Colon (tissue), 2 donors: ENCODE measurements at regions not wholly inside any gene's neighbourhood (a gene's known extent, or its start where the extent isn't known, plus 50 kb on each side); places are given as distances from the start of the nearest gene placed in this dataset.
"Not testable (repeated sequence)": the region's sequence is repeated elsewhere in the genome, so short reads cannot be mapped to it uniquely, and the experiment has no call there.

ENCODE experiments used
- FAIRE-seq: peaks from 2 replicates; lab custom pipeline; 2012; peaks lifted over from hg19 to GRCh38; lab: Jason Lieb, UNC
- donor health status: control.
- donor health status: control.

GRCh38 chr21:39000496-39000895, 182.8 kb downstream of the PSMG1 start:
- FAIRE-seq: no peak

- FAIRE-seq: no peak
Measured at GRCh38 chr21:38999161-38999560, 184.1 kb downstream of the PSMG1 start.

GRCh38 chr21:38998281-38998680, 185.0 kb downstream of the PSMG1 start:
- FAIRE-seq: not testable (repeated sequence)

- not testable (repeated sequence) for FAIRE-seq
Measured at GRCh38 chr21:38997843-38998175, 185.4 kb downstream of the PSMG1 start.

GRCh38 chr21:38997051-38997842, 186.0 kb downstream of the PSMG1 start:
- no peak for FAIRE-seq

GRCh38 chr21:38996355-38996754, 186.9 kb downstream of the PSMG1 start:
- FAIRE-seq: no peak

- FAIRE-seq: no peak
Measured at GRCh38 chr21:38995731-38996130, 187.5 kb downstream of the PSMG1 start.

GRCh38 chr21:38995071-38995669, 188.1 kb downstream of the PSMG1 start:
- FAIRE-seq: no peak

GRCh38 chr21:38994042-38994441, 188.3 kb downstream of the ETS2 start:
- no peak for FAIRE-seq

GRCh38 chr21:38993561-38993960, 187.8 kb downstream of the ETS2 start:
- no peak for FAIRE-seq

- FAIRE-seq: no peak
Measured at GRCh38 chr21:38992737-38993136, 187.0 kb downstream of the ETS2 start.

GRCh38 chr21:38990424-38990794, 184.7 kb downstream of the ETS2 start:
- no peak for FAIRE-seq

GRCh38 chr21:38989745-38990423, 184.2 kb downstream of the ETS2 start:
- FAIRE-seq: no peak

GRCh38 chr21:38989379-38989744, 183.6 kb downstream of the ETS2 start:
- no peak for FAIRE-seq

- no peak for FAIRE-seq
Measured at GRCh38 chr21:38988509-38989378, 183.0 kb downstream of the ETS2 start.

- no peak for FAIRE-seq
Measured at GRCh38 chr21:38987633-38988508, 182.1 kb downstream of the ETS2 start.

GRCh38 chr21:38986806-38987632, 181.3 kb downstream of the ETS2 start:
- FAIRE-seq: no peak

GRCh38 chr21:38986406-38986805, 180.7 kb downstream of the ETS2 start:
- no peak for FAIRE-seq

- FAIRE-seq: no peak
Measured at GRCh38 chr21:38985568-38986378, 180.0 kb downstream of the ETS2 start.
